GM12873 (cell line): ENCODE measurements at regions not wholly inside any gene's neighbourhood (a gene's known extent, or its start where the extent isn't known, plus 50 kb on each side); places are given as distances from the start of the nearest gene placed in this dataset.

Experiments
- TF ChIP-seq, protein P1 (sequence below): IDR thresholded peaks from 2 replicates; pipeline ENCODE4 v1.5.1; 2012; ENCODE audit warnings: low read depth, mild to moderate bottlenecking, moderate library complexity, low read length, control low read depth; ENCODE audit not compliant: insufficient read depth; ENCODE audit errors: missing control alignments

DNA sequence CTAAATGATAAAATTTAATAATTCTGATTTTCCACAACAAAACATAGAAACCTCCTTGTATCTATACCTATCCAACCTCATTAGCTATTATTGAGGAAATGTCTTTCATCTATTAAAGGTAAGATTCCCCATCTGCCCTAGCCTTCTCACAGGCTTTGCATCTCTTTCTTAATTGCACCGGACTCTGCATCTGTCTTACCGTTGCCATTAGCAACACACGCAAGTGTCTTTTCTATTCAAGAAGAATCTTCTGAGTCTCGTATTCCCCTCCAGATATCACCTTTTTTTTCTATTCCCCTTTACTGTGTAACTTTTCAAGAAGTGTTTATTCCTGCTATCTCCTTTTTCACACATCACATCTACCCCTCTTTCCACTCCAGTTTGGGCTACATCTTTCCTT, 500.0 kb downstream of the NOVA1 start:
- TF ChIP-seq, protein P1, sequence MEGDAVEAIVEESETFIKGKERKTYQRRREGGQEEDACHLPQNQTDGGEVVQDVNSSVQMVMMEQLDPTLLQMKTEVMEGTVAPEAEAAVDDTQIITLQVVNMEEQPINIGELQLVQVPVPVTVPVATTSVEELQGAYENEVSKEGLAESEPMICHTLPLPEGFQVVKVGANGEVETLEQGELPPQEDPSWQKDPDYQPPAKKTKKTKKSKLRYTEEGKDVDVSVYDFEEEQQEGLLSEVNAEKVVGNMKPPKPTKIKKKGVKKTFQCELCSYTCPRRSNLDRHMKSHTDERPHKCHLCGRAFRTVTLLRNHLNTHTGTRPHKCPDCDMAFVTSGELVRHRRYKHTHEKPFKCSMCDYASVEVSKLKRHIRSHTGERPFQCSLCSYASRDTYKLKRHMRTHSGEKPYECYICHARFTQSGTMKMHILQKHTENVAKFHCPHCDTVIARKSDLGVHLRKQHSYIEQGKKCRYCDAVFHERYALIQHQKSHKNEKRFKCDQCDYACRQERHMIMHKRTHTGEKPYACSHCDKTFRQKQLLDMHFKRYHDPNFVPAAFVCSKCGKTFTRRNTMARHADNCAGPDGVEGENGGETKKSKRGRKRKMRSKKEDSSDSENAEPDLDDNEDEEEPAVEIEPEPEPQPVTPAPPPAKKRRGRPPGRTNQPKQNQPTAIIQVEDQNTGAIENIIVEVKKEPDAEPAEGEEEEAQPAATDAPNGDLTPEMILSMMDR, result no peak

DNA sequence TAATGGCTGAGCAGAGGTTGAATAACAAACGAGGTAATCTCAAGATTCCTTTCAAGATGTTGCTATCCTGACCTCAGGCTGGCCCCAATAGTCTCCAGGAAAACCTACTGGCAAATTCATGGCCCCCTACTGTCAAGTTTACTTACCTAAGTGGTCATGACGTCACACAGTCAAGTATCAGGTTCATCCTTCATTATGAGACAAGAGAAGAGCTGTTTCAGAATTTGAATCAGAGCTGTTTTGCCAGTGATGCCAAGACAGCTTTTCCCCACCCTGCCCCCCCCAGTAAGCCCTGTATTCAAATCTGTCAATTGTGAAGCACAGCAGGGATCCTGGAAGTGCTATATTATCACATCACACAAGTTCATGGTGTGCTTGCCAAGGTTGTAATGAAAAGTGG, 509.6 kb downstream of the NOVA1 start:
- TF ChIP-seq, protein P1, result no peak

GRCh38 chr14:26081043-26081442, 516.8 kb downstream of the NOVA1 start:
- TF ChIP-seq, protein P1, result no peak

DNA sequence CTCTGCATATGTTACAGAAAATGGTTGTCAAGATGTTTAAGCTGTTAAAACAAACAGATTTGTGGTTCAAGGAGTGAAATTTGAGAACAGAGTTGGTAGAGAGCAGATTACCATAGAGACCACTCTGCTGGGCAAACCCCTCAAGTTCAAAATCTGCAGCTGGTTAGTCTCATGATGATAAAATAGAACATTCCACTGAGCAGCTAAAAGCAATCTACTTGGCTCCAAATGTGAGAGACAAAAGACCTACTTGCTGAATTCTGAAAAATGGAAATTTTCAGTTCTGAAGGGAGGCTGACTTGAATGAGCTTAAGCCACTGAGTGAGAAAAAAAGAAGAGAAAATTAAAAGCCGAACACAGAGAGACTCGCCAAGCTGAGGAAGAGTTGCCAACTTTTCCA, 519.3 kb downstream of the NOVA1 start:
- TF ChIP-seq, protein P1, result no peak

DNA sequence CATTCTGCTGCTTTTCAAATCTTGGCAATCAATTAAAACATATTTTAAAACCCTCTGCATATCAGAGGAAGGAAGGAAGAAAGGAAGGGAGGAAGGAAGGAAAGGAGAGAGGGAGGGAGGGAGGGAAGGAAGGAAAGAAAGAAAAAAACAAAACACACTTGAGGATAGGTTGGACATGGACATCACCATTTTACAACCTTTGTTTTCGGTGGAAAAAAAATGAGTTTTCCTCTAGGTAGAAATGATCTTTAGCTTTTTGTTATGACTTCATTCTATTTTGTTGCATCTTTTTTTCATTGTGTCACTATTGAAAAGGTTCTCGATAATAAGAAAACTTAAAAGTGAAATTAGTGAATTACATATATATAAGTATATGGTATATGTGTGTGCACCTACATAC, 522.9 kb downstream of the NOVA1 start:
- TF ChIP-seq, protein P1, result no peak

DNA sequence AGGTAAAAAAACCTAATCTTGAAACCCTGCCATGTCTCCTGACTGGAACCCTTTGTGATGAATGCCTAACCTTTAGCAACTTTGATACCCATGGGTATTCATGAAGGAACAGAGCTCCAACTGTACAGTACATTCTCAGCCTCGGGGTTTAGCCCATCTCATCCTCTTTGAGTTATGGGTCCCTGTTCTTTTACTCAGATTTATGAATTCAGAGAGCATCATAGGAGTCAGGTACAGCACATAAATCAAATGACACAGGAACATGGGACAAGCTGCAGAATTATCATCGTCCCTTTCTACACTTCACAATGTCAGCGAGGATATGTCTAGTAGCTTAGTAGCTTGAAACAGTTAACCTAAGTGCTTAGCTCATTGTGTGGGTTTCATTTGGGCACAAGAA, 527.4 kb downstream of the NOVA1 start:
- TF ChIP-seq, protein P1, result no peak

DNA sequence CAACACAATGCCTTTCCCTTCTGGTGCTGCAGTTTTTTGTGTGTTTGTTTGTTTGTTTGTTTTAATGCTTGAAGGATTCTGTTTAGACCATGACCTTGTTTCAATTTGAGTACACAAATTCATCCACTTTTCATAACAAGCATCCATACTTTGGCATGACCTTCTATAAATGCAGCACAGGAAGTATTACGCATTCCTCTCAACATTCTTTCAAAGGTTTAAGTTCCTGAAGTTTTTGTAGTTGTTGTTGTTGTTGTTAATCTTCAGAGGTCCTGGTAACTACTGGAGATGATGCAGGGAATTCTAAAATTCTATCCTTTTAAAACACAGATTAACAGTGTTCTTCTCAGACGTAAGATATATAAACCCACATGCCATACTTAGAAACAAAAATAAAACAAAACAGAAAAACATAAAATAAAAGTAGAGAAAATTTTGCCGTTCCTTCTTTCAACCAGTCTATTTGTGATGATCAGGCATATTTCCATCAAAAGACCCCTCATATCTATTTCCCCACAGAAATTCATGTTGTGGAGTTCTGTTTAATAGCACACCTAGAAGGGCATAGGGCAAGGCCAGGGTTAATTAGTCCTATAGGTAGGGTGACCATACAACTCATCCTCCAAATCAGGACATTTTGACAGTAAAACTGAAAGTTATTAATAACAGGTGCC, 529.9 kb downstream of the NOVA1 start:
- TF ChIP-seq, protein P1, result no peak

GRCh38 chr14:26067341-26067740, 530.5 kb downstream of the NOVA1 start:
- TF ChIP-seq, protein P1, result no peak
